Nephron progenitor cell (in vitro differentiated cells): ENCODE measurements at regions not wholly inside any gene's neighbourhood (a gene's known extent, or its start where the extent isn't known, plus 50 kb on each side); places are given as distances from the start of the nearest gene placed in this dataset.

ENCODE experiments used
- DNase-seq: peaks from one replicate; pipeline ENCODE4 v3.0.0; 2021
- H3K27ac Mint-ChIP-seq: 2 replicates; pipeline ENCODE4 v1.8.0; 2021; ENCODE audit warnings: mild to moderate bottlenecking, moderate library complexity, mixed read lengths
- H3K27me3 Mint-ChIP-seq: 2 replicates; pipeline ENCODE4 v1.8.0; 2021; ENCODE audit warnings: mild to moderate bottlenecking, low read depth, mixed read lengths; ENCODE audit not compliant: poor library complexity
- H3K36me3 Mint-ChIP-seq: 2 replicates; pipeline ENCODE4 v1.8.0; 2021; ENCODE audit warnings: low read depth, mixed read lengths
- H3K4me1 Mint-ChIP-seq: 2 replicates; pipeline ENCODE4 v1.8.0; 2021; ENCODE audit warnings: mixed read lengths
- H3K4me3 Mint-ChIP-seq: 2 replicates; pipeline ENCODE4 v1.8.0; 2021; ENCODE audit warnings: mild to moderate bottlenecking, moderate library complexity, mixed read lengths
- H3K9me3 Mint-ChIP-seq: 2 replicates; pipeline ENCODE4 v1.8.0; 2021; ENCODE audit warnings: mild to moderate bottlenecking, moderate library complexity, mixed read lengths
- CTCF ChIP-seq: fragments of 200-600 bp; sonication (generic); IDR thresholded peaks from 2 replicates; pipeline ENCODE4 v1.5.0; 2021; ENCODE audit warnings: antibody characterized with exemption

GRCh38 chr5:58207076-58207475 is 252.8 kb downstream of the PLK2 start:
- Mint-ChIP-seq H3K4me3 (no peak overlapping the region), H3K27ac (no peak overlapping the region), H3K27me3 (no peaks in the 10 kb centered on the region), H3K9me3 (no peaks in the 10 kb centered on the region), H3K36me3 (no peaks in the 10 kb centered on the region), H3K4me1 (peaks cover 20% of the 10 kb centered on the region)
- TF ChIP-seq CTCF: no peak
- no peak for DNase-seq

- Mint-ChIP-seq H3K4me3 (no peak overlapping the region), H3K27me3 (no peaks in the 10 kb centered on the region), H3K9me3 (no peaks in the 10 kb centered on the region), H3K27ac (no peak overlapping the region), H3K36me3 (no peaks in the 10 kb centered on the region), H3K4me1 (peaks cover 20% of the 10 kb centered on the region)
- DNase-seq: no peak
- no peak for TF ChIP-seq CTCF
Observed at GRCh38 chr5:58204966-58205365, 254.9 kb downstream of the PLK2 start.

- no peaks in the 10 kb centered on the region for H3K27me3 Mint-ChIP-seq
- H3K27ac Mint-ChIP-seq: no peak overlapping the region
- DNase-seq: no peak
- H3K36me3 Mint-ChIP-seq: no peaks in the 10 kb centered on the region
- H3K4me1 Mint-ChIP-seq: peaks cover 15% of the 10 kb centered on the region
- no peaks in the 10 kb centered on the region for H3K9me3 Mint-ChIP-seq
- TF ChIP-seq CTCF: no peak
- H3K4me3 Mint-ChIP-seq: no peak overlapping the region
Observed at GRCh38 chr5:58202941-58203444, 256.9 kb downstream of the PLK2 start.

- H3K27me3 Mint-ChIP-seq: no peaks in the 10 kb centered on the region
- no peak for DNase-seq
- H3K9me3 Mint-ChIP-seq: no peaks in the 10 kb centered on the region
- H3K36me3 Mint-ChIP-seq: no peaks in the 10 kb centered on the region
- no peak overlapping the region for H3K4me3 Mint-ChIP-seq
- no peak overlapping the region for H3K27ac Mint-ChIP-seq
- no peak for TF ChIP-seq CTCF
- peaks cover 9% of the 10 kb centered on the region for H3K4me1 Mint-ChIP-seq
Observed at GRCh38 chr5:58201922-58202648, 257.8 kb downstream of the PLK2 start.

- Mint-ChIP-seq H3K4me3 (no peak overlapping the region), H3K27me3 (no peaks in the 10 kb centered on the region), H3K4me1 (peaks cover 9% of the 10 kb centered on the region), H3K27ac (no peak overlapping the region), H3K9me3 (peaks cover 12% of the 10 kb centered on the region), H3K36me3 (no peaks in the 10 kb centered on the region)
- no peak for DNase-seq
- no peak for TF ChIP-seq CTCF
Observed at GRCh38 chr5:58200451-58200850, 259.4 kb downstream of the PLK2 start.

GRCh38 chr5:58199087-58199486 is 260.8 kb downstream of the PLK2 start:
- no peak for DNase-seq
- no peaks in the 10 kb centered on the region for H3K4me1 Mint-ChIP-seq
- TF ChIP-seq CTCF: no peak
- no peaks in the 10 kb centered on the region for H3K36me3 Mint-ChIP-seq
- H3K4me3 Mint-ChIP-seq: no peak overlapping the region
- H3K9me3 Mint-ChIP-seq: peaks cover 14% of the 10 kb centered on the region
- H3K27ac Mint-ChIP-seq: no peak overlapping the region
- no peaks in the 10 kb centered on the region for H3K27me3 Mint-ChIP-seq
